SK-N-DZ (cell line): ENCODE measurements at regions not wholly inside any gene's neighbourhood (a gene's known extent, or its start where the extent isn't known, plus 50 kb on each side); places are given as distances from the start of the nearest gene placed in this dataset.
"Not testable (repeated sequence)": the region's sequence is repeated elsewhere in the genome, so short reads cannot be mapped to it uniquely, and the experiment has no call there.

ENCODE experiments used
- DNase-seq: peaks from one replicate; pipeline ENCODE4 v3.0.0-alpha.2; 2015; ENCODE audit warnings: low spot score

- DNase-seq: peak; percentile 52
These were observed 90.7 kb downstream of the GADD45G start for GRCh38 chr9:89695441-89695891.

- not testable (repeated sequence) for DNase-seq
These were observed 91.2 kb downstream of the GADD45G start for GRCh38 chr9:89695979-89696378.

GRCh38 chr9:89696780-89697179, 92.0 kb downstream of the GADD45G start:
- DNase-seq: no peak

- no peak for DNase-seq
These were observed 92.7 kb downstream of the GADD45G start for GRCh38 chr9:89697553-89697952.

- no peak for DNase-seq
These were observed 93.7 kb downstream of the GADD45G start for GRCh38 chr9:89698411-89699005.

GRCh38 chr9:89699646-89700045, 94.8 kb downstream of the GADD45G start:
- DNase-seq: no peak

GRCh38 chr9:89701221-89701798, 96.5 kb downstream of the GADD45G start:
- no peak for DNase-seq

GRCh38 chr9:89702401-89702800, 97.6 kb downstream of the GADD45G start:
- no peak for DNase-seq

- DNase-seq: no peak
These were observed 100.8 kb downstream of the GADD45G start for GRCh38 chr9:89705651-89706050.

- DNase-seq: no peak
These were observed 101.3 kb downstream of the GADD45G start for GRCh38 chr9:89706086-89706485.

GRCh38 chr9:89706731-89707191, 101.9 kb downstream of the GADD45G start:
- DNase-seq: no peak

- DNase-seq: no peak
These were observed 105.9 kb downstream of the GADD45G start for GRCh38 chr9:89710697-89711096.

- no peak for DNase-seq
These were observed 107.1 kb downstream of the GADD45G start for GRCh38 chr9:89711866-89712265.

GRCh38 chr9:89712283-89712682, 107.5 kb downstream of the GADD45G start:
- DNase-seq: no peak

- no peak for DNase-seq
These were observed 109.5 kb downstream of the GADD45G start for GRCh38 chr9:89714321-89714720.

- DNase-seq: no peak
These were observed 110.6 kb downstream of the GADD45G start for GRCh38 chr9:89715318-89715858.

GRCh38 chr9:89715881-89716280, 111.1 kb downstream of the GADD45G start:
- no peak for DNase-seq

GRCh38 chr9:89716559-89716958, 111.7 kb downstream of the GADD45G start:
- no peak for DNase-seq

GRCh38 chr9:89718176-89718575, 113.4 kb downstream of the GADD45G start:
- DNase-seq: no peak

- no peak for DNase-seq
These were observed 113.8 kb downstream of the GADD45G start for GRCh38 chr9:89718651-89719050.

- no peak for DNase-seq
These were observed 114.4 kb downstream of the GADD45G start for GRCh38 chr9:89719202-89719601.

GRCh38 chr9:89720696-89721175, 115.9 kb downstream of the GADD45G start:
- no peak for DNase-seq

GRCh38 chr9:89721176-89721700, 116.4 kb downstream of the GADD45G start:
- no peak for DNase-seq
